SK-N-SH (cell line): ENCODE measurements at regions not wholly inside any gene's neighbourhood (a gene's known extent, or its start where the extent isn't known, plus 50 kb on each side); places are given as distances from the start of the nearest gene placed in this dataset.

Source experiments
- CTCF ChIA-PET: fragments of 300-600, 350-600 bp; formaldehyde crosslinking; extraction: SDS; loops from one replicate; lab custom pipeline; 2021; lab: Yijun Ruan, JAX
- POLR2A ChIA-PET: fragments of 350-600 bp; sonication (Branson Sonifier 250); formaldehyde crosslinking; extraction: SDS; loops from one replicate; lab custom pipeline; 2020; ENCODE audit warnings: antibody characterized with exemption, inconsistent platforms; lab: Yijun Ruan, JAX
- DNase-seq: peaks from one replicate; pipeline ENCODE4 v3.0.0; 2012
- H2AFZ ChIP-seq: fragments of 200-600 bp; sonication (generic); 2 replicates; pipeline ENCODE4 v1.8.1; 2016; ENCODE audit warnings: antibody characterized with exemption, mild to moderate bottlenecking, low read depth
- H3F3A ChIP-seq: fragments of 200-600 bp; sonication (generic); replicated peaks from 2 replicates; pipeline ENCODE3; 2016; ENCODE audit warnings: antibody characterized with exemption, mild to moderate bottlenecking; ENCODE audit not compliant: insufficient read depth
- H3K27ac ChIP-seq, 2 experiments: fragments of 200-500 bp in 1 of 2; fragments of 200-600 bp in 1 of 2; sonication (Bioruptor generic) in 1 of 2; sonication (generic), shearing (Covaris generic) in 1 of 2; 2 replicates each; pipeline versions ENCODE4 v1.5.1 to v1.6.1; 2014 to 2016; ENCODE audit warnings: low read depth in 2 of 2, inconsistent platforms in 1 of 2, low read length in 1 of 2, mild to moderate bottlenecking in 1 of 2, mixed read lengths in 1 of 2
- H3K27me3 ChIP-seq: fragments of 200-600 bp; sonication (generic), shearing (Covaris generic); 2 replicates; pipeline ENCODE4 v1.6.1; 2016; ENCODE audit warnings: mixed run types; ENCODE audit not compliant: insufficient read depth
- H3K36me3 ChIP-seq, 2 experiments: fragments of 200-500 bp in 1 of 2; fragments of 200-600 bp in 1 of 2; sonication (Bioruptor generic) in 1 of 2; sonication (generic) in 1 of 2; replicated peaks in 1 of 2; 2 replicates each; pipeline versions ENCODE3 to v1.5.1; 2014 to 2016; ENCODE audit warnings: low read length in 1 of 2, mild to moderate bottlenecking in 1 of 2; ENCODE audit not compliant: insufficient read depth in 2 of 2, control insufficient read depth in 1 of 2
- H3K4me1 ChIP-seq, 2 experiments: fragments of 200-500 bp in 1 of 2; fragments of 200-600 bp in 1 of 2; sonication (Bioruptor generic) in 1 of 2; sonication (generic), shearing (Covaris generic) in 1 of 2; 2 replicates each; pipeline versions ENCODE4 v1.5.1 to v1.6.1; 2014 to 2016; ENCODE audit warnings: low read depth in 1 of 2, low read length in 1 of 2, mixed run types in 1 of 2; ENCODE audit not compliant: insufficient read depth in 2 of 2, control insufficient read depth in 1 of 2
- H3K4me2 ChIP-seq: fragments of 200-600 bp; sonication (generic), shearing (Covaris generic); 2 replicates; pipeline ENCODE4 v1.6.1; 2017; ENCODE audit warnings: mixed run types
- H3K4me3 ChIP-seq, 2 experiments: fragments of 200-500 bp in 1 of 2; fragments of 200-600 bp in 1 of 2; sonication (Bioruptor generic) in 1 of 2; sonication (generic), shearing (Covaris generic) in 1 of 2; 2 replicates each; pipeline versions ENCODE4 v1.5.1 to v1.8.1; 2014 to 2016; ENCODE audit warnings: low read depth in 2 of 2, inconsistent platforms in 1 of 2, low read length in 1 of 2, mild to moderate bottlenecking in 1 of 2, mixed read lengths in 1 of 2, moderate library complexity in 1 of 2
- H3K79me2 ChIP-seq: fragments of 200-600 bp; sonication (generic); 2 replicates; pipeline ENCODE4 v1.8.1; 2017; ENCODE audit warnings: mild to moderate bottlenecking; ENCODE audit not compliant: insufficient read depth
- H3K9ac ChIP-seq: fragments of 200-600 bp; sonication (generic); 2 replicates; pipeline ENCODE4 v1.6.1; 2017; ENCODE audit warnings: mixed run types
- H3K9me2 ChIP-seq: fragments of 200-600 bp; sonication (generic); 2 replicates; pipeline ENCODE4 v1.6.1; 2017; ENCODE audit warnings: mixed run types
- H3K9me3 ChIP-seq: fragments of 200-600 bp; sonication (generic); 2 replicates; pipeline ENCODE4 v1.6.1; 2017; ENCODE audit warnings: mixed run types, mild to moderate bottlenecking, moderate library complexity
- H4K20me1 ChIP-seq: fragments of 200-600 bp; sonication (generic); 2 replicates; pipeline ENCODE4 v1.6.1; 2017; ENCODE audit warnings: mild to moderate bottlenecking, mixed run types; ENCODE audit not compliant: insufficient read depth
- CHD2 ChIP-seq: fragments of 150-350 bp; IDR thresholded peaks from 2 replicates; pipeline ENCODE4 v1.6.1; 2018; ENCODE audit warnings: low read length; ENCODE audit not compliant: partially characterized antibody
- EP300 ChIP-seq, 2 experiments: IDR thresholded peaks; 2 replicates each; pipeline versions ENCODE4 v1.4.0 to v1.6.1; 2012; ENCODE audit warnings: borderline replicate concordance in 1 of 2, low read depth in 1 of 2, low read length in 1 of 2
- FOSL2 ChIP-seq: IDR thresholded peaks from 2 replicates; pipeline ENCODE4 v1.4.0; 2012; ENCODE audit warnings: low read depth, mild to moderate bottlenecking, moderate library complexity, borderline replicate concordance
- GATA2 ChIP-seq: sonication (generic); formaldehyde crosslinking; IDR thresholded peaks from 2 replicates; pipeline ENCODE4 v1.5.0; 2020; ENCODE audit warnings: mild to moderate bottlenecking, missing genetic modification reagents
- IRF3 ChIP-seq: fragments of 150-350 bp; IDR thresholded peaks from 2 replicates; pipeline ENCODE4 v1.6.1; 2016; ENCODE audit warnings: mild to moderate bottlenecking, low read depth, low read length
- JUND ChIP-seq: IDR thresholded peaks from 2 replicates; pipeline ENCODE4 v1.4.0; 2012
- MEF2A ChIP-seq: IDR thresholded peaks from 2 replicates; pipeline ENCODE4 v1.4.0; 2012; ENCODE audit warnings: low read depth, borderline replicate concordance
- MXI1 ChIP-seq: IDR thresholded peaks from 2 replicates; pipeline ENCODE4 v1.6.1; 2012; ENCODE audit warnings: mild to moderate bottlenecking, low read depth, low read length, improper control_type of control experiment
- POLR2AphosphoS5 ChIP-seq: IDR thresholded peaks from 2 replicates; pipeline ENCODE4 v1.6.1; 2012; ENCODE audit warnings: low read depth, low read length
- RCOR1 ChIP-seq: fragments of 150-350 bp; IDR thresholded peaks from 2 replicates; pipeline ENCODE4 v1.6.1; 2017; ENCODE audit warnings: antibody characterized with exemption, low read length
- RXRA ChIP-seq: IDR thresholded peaks from 2 replicates; pipeline ENCODE4 v1.4.0; 2012; ENCODE audit warnings: low read depth, mild to moderate bottlenecking, borderline replicate concordance
- TAF1 ChIP-seq: IDR thresholded peaks from 2 replicates; pipeline ENCODE4 v1.6.1; 2012; ENCODE audit warnings: low read depth, mild to moderate bottlenecking, low read length, moderate library complexity, borderline replicate concordance
- TCF12 ChIP-seq: IDR thresholded peaks from 2 replicates; pipeline ENCODE4 v1.4.0; 2012
- TEAD4 ChIP-seq: IDR thresholded peaks from 2 replicates; pipeline ENCODE4 v1.4.0; 2012; ENCODE audit warnings: mild to moderate bottlenecking, borderline replicate concordance; ENCODE audit not compliant: insufficient read depth
- USF1 ChIP-seq: IDR thresholded peaks from 2 replicates; pipeline ENCODE4 v1.4.0; 2012; ENCODE audit warnings: low read depth, borderline replicate concordance
- USF2 ChIP-seq: fragments of 150-350 bp; IDR thresholded peaks from 2 replicates; pipeline ENCODE4 v1.6.1; 2017; ENCODE audit warnings: antibody characterized with exemption, low read length, low read depth, borderline replicate concordance
- YY1 ChIP-seq: IDR thresholded peaks from 2 replicates; pipeline ENCODE4 v1.4.0; 2012; ENCODE audit warnings: low read depth, mild to moderate bottlenecking
- ZBTB33 ChIP-seq: IDR thresholded peaks from 2 replicates; pipeline ENCODE4 v1.4.0; 2012; ENCODE audit warnings: low read depth, borderline replicate concordance
- WGBS: methylation state at CpG from one replicate; pipeline ENCODE4 v1.1.6; 2017; ENCODE audit warnings: low lambda C conversion rate; 5-methylcytosine and 5-hydroxymethylcytosine counted together

GRCh38 chr22:48858856-48859255, 968.8 kb downstream of the BRD1 start:
- H3K4me1 ChIP-seq, result no peaks in the 10 kb centered on the region
- H3K27me3 ChIP-seq, result no peaks in the 10 kb centered on the region
- ChIA-PET CTCF (no interaction called here), POLR2A (no interaction called here)
- no peak overlapping the region for H3K4me2 ChIP-seq
- H3K36me3 ChIP-seq, result no peaks in the 10 kb centered on the region
- no peak overlapping the region for H2AFZ ChIP-seq
- WGBS, result 16% methylated on average over 2 of the region's 2 CpGs
- no peak overlapping the region for H3K27ac ChIP-seq
- no peak overlapping the region for H3K4me3 ChIP-seq
- H3K9ac ChIP-seq, result no peak overlapping the region
- H4K20me1 ChIP-seq, result no peaks in the 10 kb centered on the region
- H3K9me3 ChIP-seq, result no peaks in the 10 kb centered on the region
- no peaks in the 10 kb centered on the region for H3K9me2 ChIP-seq
- no peak for TF ChIP-seq TEAD4
- no peak for TF ChIP-seq CHD2
- TF ChIP-seq MXI1, result no peak
- no peak for TF ChIP-seq FOSL2
- no peak for TF ChIP-seq USF1
- TF ChIP-seq GATA2 (CRISPR knock-in tag), result no peak
- no peak for TF ChIP-seq MEF2A
- no peak for TF ChIP-seq RCOR1
- no peak for TF ChIP-seq TCF12
- no peak for TF ChIP-seq JUND
- TF ChIP-seq YY1, result no peak
- no peak for TF ChIP-seq EP300 (IDR thresholded peaks at IDR 0.05; ENCODE audit: borderline replicate concordance in 1 of 2, low read depth in 1 of 2, low read length in 1 of 2)
- no peak for TF ChIP-seq TAF1
- no peak for TF ChIP-seq RXRA
- no peak for TF ChIP-seq USF2
- no peak for TF ChIP-seq IRF3
- no peak for TF ChIP-seq POLR2AphosphoS5
- no peak for TF ChIP-seq ZBTB33
- no peak for DNase-seq
- no peaks in the 10 kb centered on the region for H3K79me2 ChIP-seq
- no peaks in the 10 kb centered on the region for H3F3A ChIP-seq
